C4-2B (cell line): ENCODE measurements at regions not wholly inside any gene's neighbourhood (a gene's known extent, or its start where the extent isn't known, plus 50 kb on each side); places are given as distances from the start of the nearest gene placed in this dataset.

ENCODE experiments used
- ZFX ChIP-seq: fragments of 450-650 bp; IDR thresholded peaks from 2 replicates; pipeline ENCODE4 v1.6.1; 2017
- TF ChIP-seq, protein P1 (sequence below): fragments of 450-650 bp; conservative IDR thresholded peaks from 2 replicates; pipeline ENCODE4 v1.5.1; 2017; ENCODE audit warnings: mild to moderate bottlenecking

DNA sequence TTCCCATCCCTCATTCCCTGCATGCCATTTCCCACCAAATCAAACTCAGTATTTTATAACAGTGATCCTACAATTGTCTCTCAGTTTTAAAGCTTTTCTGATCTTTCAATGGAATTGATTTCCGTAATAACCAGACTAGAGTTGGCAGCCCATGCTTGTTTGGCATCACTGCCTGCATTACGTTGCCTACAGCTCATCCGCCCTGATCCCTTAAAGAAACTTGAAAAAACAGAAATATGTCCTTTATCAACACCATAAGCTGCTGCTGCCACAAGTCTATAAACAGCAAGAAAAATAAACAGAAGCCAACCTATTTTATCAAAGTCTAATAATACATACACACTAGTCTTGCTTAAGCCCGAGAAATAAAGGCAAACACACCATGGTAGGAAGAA lies 331.0 kb downstream of the METTL4 start:
- TF ChIP-seq, protein P1, sequence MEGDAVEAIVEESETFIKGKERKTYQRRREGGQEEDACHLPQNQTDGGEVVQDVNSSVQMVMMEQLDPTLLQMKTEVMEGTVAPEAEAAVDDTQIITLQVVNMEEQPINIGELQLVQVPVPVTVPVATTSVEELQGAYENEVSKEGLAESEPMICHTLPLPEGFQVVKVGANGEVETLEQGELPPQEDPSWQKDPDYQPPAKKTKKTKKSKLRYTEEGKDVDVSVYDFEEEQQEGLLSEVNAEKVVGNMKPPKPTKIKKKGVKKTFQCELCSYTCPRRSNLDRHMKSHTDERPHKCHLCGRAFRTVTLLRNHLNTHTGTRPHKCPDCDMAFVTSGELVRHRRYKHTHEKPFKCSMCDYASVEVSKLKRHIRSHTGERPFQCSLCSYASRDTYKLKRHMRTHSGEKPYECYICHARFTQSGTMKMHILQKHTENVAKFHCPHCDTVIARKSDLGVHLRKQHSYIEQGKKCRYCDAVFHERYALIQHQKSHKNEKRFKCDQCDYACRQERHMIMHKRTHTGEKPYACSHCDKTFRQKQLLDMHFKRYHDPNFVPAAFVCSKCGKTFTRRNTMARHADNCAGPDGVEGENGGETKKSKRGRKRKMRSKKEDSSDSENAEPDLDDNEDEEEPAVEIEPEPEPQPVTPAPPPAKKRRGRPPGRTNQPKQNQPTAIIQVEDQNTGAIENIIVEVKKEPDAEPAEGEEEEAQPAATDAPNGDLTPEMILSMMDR: no peak
- TF ChIP-seq ZFX: no peak
